ENCODE measurements at regions not wholly inside any gene's neighbourhood (a gene's known extent, or its start where the extent isn't known, plus 50 kb on each side); places are given as distances from the start of the nearest gene placed in this dataset.
A peak's percentile ranks its signal among the peaks of the same experiment; 100 is the strongest.
"Not testable (repeated sequence)": the region's sequence is repeated elsewhere in the genome, so short reads cannot be mapped to it uniquely, and the experiment has no call there.

DNA sequence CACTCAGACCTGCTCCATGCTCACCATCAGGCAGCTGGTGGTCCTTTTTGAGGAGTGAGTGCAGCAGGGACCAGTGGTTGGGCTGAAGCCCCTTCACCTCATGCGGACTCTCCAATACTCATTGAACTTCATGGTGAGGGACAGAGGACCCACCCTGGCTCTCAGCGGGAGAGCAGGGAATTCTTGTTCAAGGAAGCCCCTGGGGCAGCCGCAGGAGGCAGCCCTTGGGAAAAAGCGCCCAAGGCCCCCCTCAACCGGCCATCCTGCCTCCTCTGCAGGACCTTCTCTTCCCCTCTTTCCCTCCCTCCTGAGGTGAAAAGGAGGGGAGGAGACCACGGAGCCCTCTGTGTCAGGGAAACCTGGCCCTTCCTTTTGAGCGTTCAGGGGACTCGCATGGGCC, 4510.9 kb upstream of the OR11H1 start:
- not testable (repeated sequence) for H3K9me3 Mint-ChIP-seq; H3K27me3 ChIP-seq (ENCODE audit: control insufficient read depth, insufficient read depth, low read length, poor library complexity, severe bottlenecking); H3K9ac ChIP-seq (ENCODE audit: extremely low read depth, low read length, poor library complexity, severe bottlenecking); H3K4me1 Mint-ChIP-seq; H3K27ac ChIP-seq (ENCODE audit: low read depth, low read length); H3K27ac Mint-ChIP-seq; H3K4me3 Mint-ChIP-seq; H3K4me1 ChIP-seq (ENCODE audit: control insufficient read depth, insufficient read depth, low read length); H3K27me3 Mint-ChIP-seq (ENCODE audit: insufficient read depth); H3K36me3 ChIP-seq (ENCODE audit: control insufficient read depth, insufficient read depth, low read length); H3K4me3 ChIP-seq (ENCODE audit: low read length); H3K36me3 Mint-ChIP-seq (ENCODE audit: low read depth); H3K9me3 ChIP-seq (ENCODE audit: control insufficient read depth, low read length); DNase-seq
- 65% methylated on average over 6 of the region's 8 CpGs; no CpG with 5 or more reads in 1 of the 2 experiments for WGBS, 2 experiments (ENCODE audit: insufficient coverage in 1 of 2, insufficient read length in 1 of 2)

DNA sequence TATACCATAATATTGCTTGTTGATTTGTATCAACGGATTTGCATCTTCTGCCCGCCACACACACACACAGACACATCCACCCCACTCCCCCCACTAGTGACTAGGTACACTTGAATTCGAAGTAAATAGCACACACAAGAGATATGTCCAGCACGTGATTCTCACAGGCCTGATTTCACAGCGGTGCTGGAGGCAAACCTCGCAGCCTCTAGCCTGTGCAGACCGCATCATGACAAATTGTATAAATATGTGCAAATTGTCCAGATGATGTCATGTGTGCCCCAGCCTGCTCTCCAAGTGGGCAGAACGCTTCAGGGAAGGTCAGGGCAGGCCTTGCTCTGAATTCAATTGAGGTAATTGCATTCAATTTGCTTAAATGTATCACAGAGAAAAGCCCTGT, 4507.5 kb upstream of the OR11H1 start:
- H3K27me3 Mint-ChIP-seq (ENCODE audit: insufficient read depth), result not testable (repeated sequence)

DNA sequence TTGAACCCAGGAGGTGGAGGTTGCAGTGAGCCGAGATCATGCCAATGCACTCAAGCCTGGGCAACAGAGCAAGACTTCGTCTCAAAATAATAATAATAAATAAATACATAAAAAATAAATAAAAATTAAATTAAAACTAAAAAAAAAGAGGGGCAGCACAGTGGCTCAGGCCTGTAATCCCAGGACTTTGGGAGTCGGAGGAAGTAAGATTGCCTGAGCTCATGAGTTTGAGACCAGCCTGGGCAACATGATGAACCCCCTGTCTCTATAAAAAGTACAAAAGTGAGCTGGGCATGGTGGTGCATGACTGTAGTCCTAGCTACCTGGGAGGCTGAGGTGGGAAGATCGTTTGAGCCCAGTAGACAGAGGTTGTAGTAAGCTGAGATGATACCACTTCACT, 4501.5 kb upstream of the OR11H1 start:
- H3K36me3 ChIP-seq (ENCODE audit: control insufficient read depth, insufficient read depth, low read length); H3K4me1 ChIP-seq (ENCODE audit: control insufficient read depth, insufficient read depth, low read length); H3K4me3 Mint-ChIP-seq; H3K36me3 Mint-ChIP-seq (ENCODE audit: low read depth); H3K27ac ChIP-seq (ENCODE audit: low read depth, low read length); H3K27me3 ChIP-seq (ENCODE audit: control insufficient read depth, insufficient read depth, low read length, poor library complexity, severe bottlenecking); H3K9ac ChIP-seq (ENCODE audit: extremely low read depth, low read length, poor library complexity, severe bottlenecking); H3K27me3 Mint-ChIP-seq (ENCODE audit: insufficient read depth); H3K4me1 Mint-ChIP-seq; H3K27ac Mint-ChIP-seq; H3K4me3 ChIP-seq (ENCODE audit: low read length): not testable (repeated sequence)
- WGBS, 2 experiments (ENCODE audit: insufficient coverage in 1 of 2, insufficient read length in 1 of 2), result 67% methylated on average over 1 of the region's 4 CpGs; no CpG with 5 or more reads in 1 of the 2 experiments
- peaks cover 74% of the 10 kb centered on the region for H3K9me3 Mint-ChIP-seq
- peak; percentile 7 for DNase-seq
- H3K9me3 ChIP-seq (ENCODE audit: control insufficient read depth, low read length), result peaks cover 68% of the 10 kb centered on the region

More for the DNA sequence above, 4507.5 kb upstream of the OR11H1 start:
- H3K27me3 ChIP-seq (ENCODE audit: control insufficient read depth, insufficient read depth, low read length, poor library complexity, severe bottlenecking); H3K4me1 ChIP-seq (ENCODE audit: control insufficient read depth, insufficient read depth, low read length); H3K27ac ChIP-seq (ENCODE audit: low read depth, low read length); DNase-seq; H3K4me1 Mint-ChIP-seq; H3K4me3 Mint-ChIP-seq; H3K36me3 ChIP-seq (ENCODE audit: control insufficient read depth, insufficient read depth, low read length); H3K36me3 Mint-ChIP-seq (ENCODE audit: low read depth); H3K4me3 ChIP-seq (ENCODE audit: low read length); H3K9ac ChIP-seq (ENCODE audit: extremely low read depth, low read length, poor library complexity, severe bottlenecking); H3K27ac Mint-ChIP-seq: not testable (repeated sequence)
- peaks cover 23% of the 10 kb centered on the region for H3K9me3 Mint-ChIP-seq
- 53% methylated on average over 6 of the region's 8 CpGs; no CpG with 5 or more reads in 1 of the 2 experiments for WGBS, 2 experiments (ENCODE audit: insufficient coverage in 1 of 2, insufficient read length in 1 of 2)
- peaks cover 14% of the 10 kb centered on the region for H3K9me3 ChIP-seq (ENCODE audit: control insufficient read depth, low read length)

DNA sequence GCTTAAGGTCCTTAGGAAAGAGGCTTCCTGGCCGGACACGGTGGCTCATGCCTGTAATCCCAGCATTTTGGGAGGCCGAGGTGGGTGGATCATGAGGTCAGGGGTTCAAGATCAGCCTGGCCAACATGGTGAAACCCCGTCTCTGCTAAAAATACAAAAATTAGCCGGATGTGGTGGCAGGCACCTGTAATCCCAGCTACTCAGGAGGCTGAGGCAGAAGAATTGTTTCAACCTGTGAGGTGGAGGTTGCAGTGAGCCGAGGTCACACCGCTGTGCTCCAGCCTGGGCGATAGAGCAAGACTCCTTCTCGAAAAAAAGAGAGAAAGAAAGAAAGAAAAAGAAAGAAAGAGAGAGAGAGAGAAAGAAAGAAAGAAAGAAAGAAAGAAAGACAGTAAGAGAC, 4500.9 kb upstream of the OR11H1 start:
- H3K4me3 Mint-ChIP-seq; H3K27ac Mint-ChIP-seq; H3K4me1 Mint-ChIP-seq; H3K9ac ChIP-seq (ENCODE audit: extremely low read depth, low read length, poor library complexity, severe bottlenecking); H3K4me1 ChIP-seq (ENCODE audit: control insufficient read depth, insufficient read depth, low read length); H3K27ac ChIP-seq (ENCODE audit: low read depth, low read length); H3K27me3 ChIP-seq (ENCODE audit: control insufficient read depth, insufficient read depth, low read length, poor library complexity, severe bottlenecking); H3K27me3 Mint-ChIP-seq (ENCODE audit: insufficient read depth); H3K36me3 Mint-ChIP-seq (ENCODE audit: low read depth); H3K36me3 ChIP-seq (ENCODE audit: control insufficient read depth, insufficient read depth, low read length): not testable (repeated sequence)
- 75 to 76% methylated on average over 9 of the region's 9 CpGs for WGBS, 2 experiments (ENCODE audit: insufficient coverage in 1 of 2, insufficient read length in 1 of 2)
- peaks cover 79% of the 10 kb centered on the region for H3K9me3 Mint-ChIP-seq
- peaks cover 73% of the 10 kb centered on the region for H3K9me3 ChIP-seq (ENCODE audit: control insufficient read depth, low read length)
- peak overlapping the region; percentile 28 for H3K4me3 ChIP-seq (ENCODE audit: low read length)
- DNase-seq, result peak; percentile 10

DNA sequence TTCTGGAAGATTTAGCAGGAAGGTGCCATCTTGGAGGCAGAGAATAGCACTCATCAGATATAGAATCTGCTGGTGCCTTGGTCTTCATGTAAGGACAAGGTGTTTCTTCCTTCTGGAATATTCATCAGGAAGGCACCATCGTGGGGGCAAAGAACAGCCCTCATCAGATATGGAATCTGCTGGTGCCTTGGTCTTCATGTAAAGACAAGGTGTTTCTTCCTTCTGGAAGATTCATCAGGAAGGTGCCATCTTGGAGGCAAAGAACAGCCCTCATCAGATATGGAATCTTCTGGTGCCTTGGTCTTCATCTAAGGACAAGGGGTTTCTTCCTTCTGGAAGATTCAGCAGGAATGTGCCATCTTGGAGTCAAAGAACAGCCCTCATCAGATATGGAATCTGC, 4500.5 kb upstream of the OR11H1 start:
- not testable (repeated sequence) for H3K4me3 Mint-ChIP-seq; H3K27me3 Mint-ChIP-seq (ENCODE audit: insufficient read depth); H3K27ac ChIP-seq (ENCODE audit: low read depth, low read length); H3K27ac Mint-ChIP-seq; H3K9ac ChIP-seq (ENCODE audit: extremely low read depth, low read length, poor library complexity, severe bottlenecking); H3K36me3 ChIP-seq (ENCODE audit: control insufficient read depth, insufficient read depth, low read length); H3K36me3 Mint-ChIP-seq (ENCODE audit: low read depth); H3K4me1 Mint-ChIP-seq; H3K27me3 ChIP-seq (ENCODE audit: control insufficient read depth, insufficient read depth, low read length, poor library complexity, severe bottlenecking); H3K4me1 ChIP-seq (ENCODE audit: control insufficient read depth, insufficient read depth, low read length)
- 41 to 61% methylated on average over 1 of the region's 1 CpG for WGBS, 2 experiments (ENCODE audit: insufficient coverage in 1 of 2, insufficient read length in 1 of 2)
- peak; percentile 22 for DNase-seq
- Histone ChIP-seq H3K4me3 (ENCODE audit: low read length) (peak overlapping the region; percentile 28), H3K9me3 (ENCODE audit: control insufficient read depth, low read length) (peaks cover 76% of the 10 kb centered on the region)
- H3K9me3 Mint-ChIP-seq, result peaks cover 82% of the 10 kb centered on the region

DNA sequence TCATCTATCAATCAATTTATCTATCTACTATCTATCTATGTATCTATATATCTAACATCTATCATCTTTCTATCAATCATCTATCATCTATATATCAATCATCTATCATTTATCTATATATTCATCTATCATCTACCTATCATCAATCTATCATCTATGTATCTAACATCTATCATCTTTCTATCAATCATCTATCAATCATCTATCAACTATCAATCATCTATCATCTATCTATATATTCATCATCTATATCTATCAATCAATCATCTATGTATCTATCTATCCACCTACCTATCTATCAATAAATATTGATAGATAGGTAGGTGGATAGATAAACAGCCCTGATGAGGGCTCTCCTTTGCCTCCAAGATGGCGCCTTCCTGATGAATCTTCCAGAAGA, 4499.8 kb upstream of the OR11H1 start:
- Histone ChIP-seq H3K9me3 (ENCODE audit: control insufficient read depth, low read length) (peaks cover 73% of the 10 kb centered on the region), H3K4me3 (ENCODE audit: low read length) (peak overlapping the region; percentile 16)
- not testable (repeated sequence) for H3K4me1 Mint-ChIP-seq; H3K4me3 Mint-ChIP-seq; H3K27ac ChIP-seq (ENCODE audit: low read depth, low read length); H3K9ac ChIP-seq (ENCODE audit: extremely low read depth, low read length, poor library complexity, severe bottlenecking); H3K4me1 ChIP-seq (ENCODE audit: control insufficient read depth, insufficient read depth, low read length); H3K27me3 ChIP-seq (ENCODE audit: control insufficient read depth, insufficient read depth, low read length, poor library complexity, severe bottlenecking); H3K36me3 Mint-ChIP-seq (ENCODE audit: low read depth); H3K27ac Mint-ChIP-seq; H3K27me3 Mint-ChIP-seq (ENCODE audit: insufficient read depth); H3K36me3 ChIP-seq (ENCODE audit: control insufficient read depth, insufficient read depth, low read length)
- peak; percentile 3 for DNase-seq
- peaks cover 84% of the 10 kb centered on the region for H3K9me3 Mint-ChIP-seq
- 11 to 40% methylated on average over 1 of the region's 1 CpG for WGBS, 2 experiments (ENCODE audit: insufficient coverage in 1 of 2, insufficient read length in 1 of 2)

DNA sequence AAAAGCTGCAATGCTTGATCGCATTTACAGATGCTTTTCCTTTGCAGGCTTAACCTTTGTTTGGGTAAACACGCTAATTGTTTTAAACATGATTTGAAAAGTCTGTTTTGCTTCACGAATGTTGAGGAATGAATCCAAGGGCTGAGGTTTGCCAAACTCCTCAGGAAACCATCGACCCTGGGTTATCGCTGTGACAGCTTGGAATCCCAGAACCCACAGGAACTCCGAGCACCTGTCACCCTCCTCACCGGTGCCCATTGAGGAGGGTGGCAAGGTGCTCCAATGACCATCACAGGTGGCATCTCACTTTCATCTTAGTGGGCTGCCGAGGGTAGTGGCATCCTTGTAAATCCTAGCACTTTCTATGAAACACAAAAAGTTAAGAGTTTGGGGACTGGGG, 4498.5 kb upstream of the OR11H1 start:
- not testable (repeated sequence) for H3K27ac ChIP-seq (ENCODE audit: low read depth, low read length); H3K36me3 ChIP-seq (ENCODE audit: control insufficient read depth, insufficient read depth, low read length); H3K4me3 ChIP-seq (ENCODE audit: low read length); H3K4me1 Mint-ChIP-seq; H3K27me3 Mint-ChIP-seq (ENCODE audit: insufficient read depth); H3K4me3 Mint-ChIP-seq; H3K4me1 ChIP-seq (ENCODE audit: control insufficient read depth, insufficient read depth, low read length); H3K27me3 ChIP-seq (ENCODE audit: control insufficient read depth, insufficient read depth, low read length, poor library complexity, severe bottlenecking); H3K36me3 Mint-ChIP-seq (ENCODE audit: low read depth); H3K27ac Mint-ChIP-seq; H3K9ac ChIP-seq (ENCODE audit: extremely low read depth, low read length, poor library complexity, severe bottlenecking)
- 67 to 83% methylated on average over 5 to 7 of the region's 8 CpGs for WGBS, 2 experiments (ENCODE audit: insufficient coverage in 1 of 2, insufficient read length in 1 of 2)
- H3K9me3 ChIP-seq (ENCODE audit: control insufficient read depth, low read length), result peaks cover 81% of the 10 kb centered on the region
- peaks cover 95% of the 10 kb centered on the region for H3K9me3 Mint-ChIP-seq
- peak; percentile 22 for DNase-seq
